Stomach smooth muscle (tissue), 2 donors: ENCODE measurements at regions not wholly inside any gene's neighbourhood (a gene's known extent, or its start where the extent isn't known, plus 50 kb on each side); places are given as distances from the start of the nearest gene placed in this dataset.

Experiments used
- H3K27ac ChIP-seq: one replicate; pipeline ENCODE4 v1.7.0; 2013; ENCODE audit warnings: mild to moderate bottlenecking, low read length, inconsistent platforms
- H3K27me3 ChIP-seq, 2 donors: one replicate each; pipeline ENCODE4 v1.7.0; 2013; ENCODE audit warnings: low read length in 2 of 2; ENCODE audit not compliant: insufficient read depth in 2 of 2, control insufficient read depth in 1 of 2
- H3K36me3 ChIP-seq, 2 donors: one replicate each; pipeline ENCODE4 v1.7.0; 2013; ENCODE audit warnings: low read length in 2 of 2; ENCODE audit not compliant: control insufficient read depth in 2 of 2, insufficient read depth in 2 of 2
- H3K4me1 ChIP-seq: one replicate; pipeline ENCODE4 v1.7.0; 2013; ENCODE audit warnings: low read length; ENCODE audit not compliant: control insufficient read depth, insufficient read depth
- H3K4me3 ChIP-seq, 2 donors: one replicate each; pipeline ENCODE4 v1.7.0; 2013; ENCODE audit warnings: low read length in 2 of 2
- H3K9ac ChIP-seq, 2 donors: one replicate each; pipeline ENCODE4 v1.7.0; 2013; ENCODE audit warnings: low read length in 2 of 2, mild to moderate bottlenecking in 1 of 2
- H3K9me3 ChIP-seq, 2 donors: one replicate each; pipeline ENCODE4 v1.7.0; 2013; ENCODE audit warnings: low read length in 2 of 2; ENCODE audit not compliant: control insufficient read depth in 2 of 2
- donor health status: healthy.
- donor health status: Pancreatic carcinoma.

GRCh38 chr6:105881608-105882007 is 204.5 kb upstream of the PRDM1 start:
- no peaks in the 10 kb centered on the region for H3K36me3 ChIP-seq
- no peaks in the 10 kb centered on the region for H3K9me3 ChIP-seq
- H3K4me3 ChIP-seq: no peak overlapping the region
- no peak overlapping the region for H3K27ac ChIP-seq
- peaks cover 3% of the 10 kb centered on the region for H3K4me1 ChIP-seq
- no peaks in the 10 kb centered on the region for H3K27me3 ChIP-seq
- no peak overlapping the region for H3K9ac ChIP-seq

- Histone ChIP-seq H3K4me3 (no peak overlapping the region), H3K27ac (no peak overlapping the region), H3K36me3 (no peaks in the 10 kb centered on the region), H3K27me3 (no peaks in the 10 kb centered on the region), H3K4me1 (peaks cover 3% of the 10 kb centered on the region), H3K9me3 (no peaks in the 10 kb centered on the region), H3K9ac (no peak overlapping the region)
Measured at GRCh38 chr6:105880030-105880492, 206.1 kb upstream of the PRDM1 start.

- H3K27ac ChIP-seq: no peak overlapping the region
- no peaks in the 10 kb centered on the region for H3K27me3 ChIP-seq
- H3K9ac ChIP-seq: no peak overlapping the region
- no peaks in the 10 kb centered on the region for H3K9me3 ChIP-seq
- H3K4me1 ChIP-seq: peaks cover 3% of the 10 kb centered on the region
- no peaks in the 10 kb centered on the region for H3K36me3 ChIP-seq
- no peak overlapping the region for H3K4me3 ChIP-seq
Measured at GRCh38 chr6:105879146-105879545, 207.0 kb upstream of the PRDM1 start.

GRCh38 chr6:105875974-105876640 is 210.0 kb upstream of the PRDM1 start:
- no peaks in the 10 kb centered on the region for H3K9me3 ChIP-seq
- no peak overlapping the region for H3K4me3 ChIP-seq
- no peaks in the 10 kb centered on the region for H3K27me3 ChIP-seq
- H3K36me3 ChIP-seq: no peaks in the 10 kb centered on the region
- H3K4me1 ChIP-seq: peaks cover 3% of the 10 kb centered on the region
- no peak overlapping the region for H3K27ac ChIP-seq
- H3K9ac ChIP-seq: no peak overlapping the region

GRCh38 chr6:105874835-105875626 is 211.1 kb upstream of the PRDM1 start:
- no peak overlapping the region for H3K4me3 ChIP-seq
- H3K9ac ChIP-seq: no peak overlapping the region

GRCh38 chr6:105873799-105874198 is 212.3 kb upstream of the PRDM1 start:
- no peaks in the 10 kb centered on the region for H3K9me3 ChIP-seq
- H3K9ac ChIP-seq: no peak overlapping the region
- no peaks in the 10 kb centered on the region for H3K27me3 ChIP-seq
- no peaks in the 10 kb centered on the region for H3K4me1 ChIP-seq
- H3K27ac ChIP-seq: no peak overlapping the region
- no peaks in the 10 kb centered on the region for H3K36me3 ChIP-seq
- H3K4me3 ChIP-seq: no peak overlapping the region

More at GRCh38 chr6:105874835-105875626, 211.1 kb upstream of the PRDM1 start:
- Histone ChIP-seq H3K27ac (no peak overlapping the region), H3K36me3 (no peaks in the 10 kb centered on the region), H3K4me1 (no peaks in the 10 kb centered on the region), H3K9me3 (no peaks in the 10 kb centered on the region), H3K27me3 (no peaks in the 10 kb centered on the region)

- no peak overlapping the region for H3K9ac ChIP-seq
- H3K4me3 ChIP-seq: no peak overlapping the region
- H3K9me3 ChIP-seq: no peaks in the 10 kb centered on the region
- no peaks in the 10 kb centered on the region for H3K36me3 ChIP-seq
- H3K4me1 ChIP-seq: no peaks in the 10 kb centered on the region
- H3K27ac ChIP-seq: no peak overlapping the region
- no peaks in the 10 kb centered on the region for H3K27me3 ChIP-seq
Measured at GRCh38 chr6:105873211-105873704, 212.9 kb upstream of the PRDM1 start.

GRCh38 chr6:105872249-105872648 is 213.9 kb upstream of the PRDM1 start:
- no peaks in the 10 kb centered on the region for H3K4me1 ChIP-seq
- H3K9me3 ChIP-seq: no peaks in the 10 kb centered on the region
- H3K36me3 ChIP-seq: no peaks in the 10 kb centered on the region
- H3K9ac ChIP-seq: no peak overlapping the region
- H3K27ac ChIP-seq: no peak overlapping the region
- no peak overlapping the region for H3K4me3 ChIP-seq
- no peaks in the 10 kb centered on the region for H3K27me3 ChIP-seq

- H3K4me3 ChIP-seq: no peak overlapping the region
- no peak overlapping the region for H3K9ac ChIP-seq
- no peaks in the 10 kb centered on the region for H3K4me1 ChIP-seq
- H3K27ac ChIP-seq: no peak overlapping the region
- H3K36me3 ChIP-seq: no peaks in the 10 kb centered on the region
- no peaks in the 10 kb centered on the region for H3K9me3 ChIP-seq
- H3K27me3 ChIP-seq: no peaks in the 10 kb centered on the region
Measured at GRCh38 chr6:105871542-105871941, 214.6 kb upstream of the PRDM1 start.

GRCh38 chr6:105869835-105870440 is 216.2 kb upstream of the PRDM1 start:
- Histone ChIP-seq H3K27ac (no peak overlapping the region), H3K4me1 (no peaks in the 10 kb centered on the region), H3K9ac (no peak overlapping the region), H3K9me3 (peaks cover 0 to 2% of the 10 kb centered on the region in 2 donors), H3K4me3 (no peak overlapping the region), H3K36me3 (no peaks in the 10 kb centered on the region), H3K27me3 (no peaks in the 10 kb centered on the region)
